DMS114 treated with DMSO at 0.1 percent for 48 hours (cell line): ENCODE measurements at regions not wholly inside any gene's neighbourhood (a gene's known extent, or its start where the extent isn't known, plus 50 kb on each side); places are given as distances from the start of the nearest gene placed in this dataset.

ENCODE experiments used
- DNase-seq: peaks from one replicate; lab custom pipeline; 2025; ENCODE audit not compliant: unreplicated experiment; lab: John Stamatoyannopoulos, UW

DNA sequence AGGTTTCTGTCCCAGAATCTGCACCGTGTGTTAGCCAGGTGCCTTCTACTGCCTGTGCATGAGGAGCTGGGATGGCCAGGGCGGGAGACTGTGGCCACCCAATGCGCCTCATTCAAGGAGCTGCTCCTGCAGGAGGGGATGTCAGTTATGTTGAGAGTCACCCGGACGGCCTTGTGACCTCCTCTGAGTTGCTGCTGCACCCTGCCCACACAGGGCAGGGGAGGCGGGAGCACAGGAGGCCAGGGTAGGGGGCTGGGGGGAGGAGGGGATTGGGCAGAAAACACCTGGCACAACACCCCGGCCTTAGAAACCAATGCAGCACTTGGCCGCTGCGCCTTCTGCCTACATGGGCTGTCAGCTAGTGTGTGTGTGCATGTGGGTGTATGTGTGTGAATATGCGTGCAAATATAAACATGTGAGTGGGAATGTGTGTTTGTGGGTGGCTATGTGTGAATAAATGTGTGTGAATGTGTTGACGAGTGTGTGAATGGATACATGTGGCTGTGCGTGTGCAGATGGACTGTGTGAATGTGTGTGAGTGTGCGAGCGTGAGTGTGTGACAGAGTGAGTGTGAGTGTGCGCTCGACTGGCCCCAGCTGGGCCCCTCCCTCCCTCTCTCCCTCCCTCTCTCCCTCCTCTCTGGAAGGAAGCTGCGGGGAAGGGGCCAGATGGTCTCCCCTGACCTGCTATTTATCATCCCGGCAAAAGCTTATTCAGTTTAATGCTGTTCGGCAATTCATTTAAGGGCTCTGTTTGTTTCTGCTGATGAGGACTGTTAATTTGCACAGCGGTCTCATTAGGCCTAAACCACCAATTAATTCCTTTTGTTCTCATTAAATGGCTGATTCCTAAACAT, 106.9 kb downstream of the TLE3 start:
- DNase-seq = no peak

DNA sequence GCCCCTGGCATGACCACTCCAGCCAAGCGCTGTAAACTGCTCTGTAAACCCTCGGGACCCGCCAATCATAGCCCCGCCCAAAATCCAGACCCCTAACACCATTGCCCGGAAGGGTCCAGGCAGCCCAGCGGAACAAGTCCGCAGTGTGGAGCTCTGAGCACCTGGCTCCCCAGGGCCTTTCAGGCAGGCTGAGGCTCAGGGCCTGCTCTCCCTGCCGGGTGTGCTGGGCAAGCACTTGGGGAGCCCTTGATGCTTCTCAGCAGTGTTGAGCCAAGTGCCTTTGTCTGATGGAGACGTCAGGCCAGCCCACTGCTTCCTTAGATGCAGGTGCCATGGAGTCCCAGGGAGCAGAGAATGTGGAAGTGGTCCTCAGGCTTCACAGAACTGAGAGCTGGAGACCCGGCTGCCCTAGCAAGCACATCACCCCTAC, 106.2 kb downstream of the TLE3 start:
- no peak for DNase-seq

- DNase-seq = no peak
Measured at GRCh38 chr15:69992348-69992747, 105.4 kb downstream of the TLE3 start.

DNA sequence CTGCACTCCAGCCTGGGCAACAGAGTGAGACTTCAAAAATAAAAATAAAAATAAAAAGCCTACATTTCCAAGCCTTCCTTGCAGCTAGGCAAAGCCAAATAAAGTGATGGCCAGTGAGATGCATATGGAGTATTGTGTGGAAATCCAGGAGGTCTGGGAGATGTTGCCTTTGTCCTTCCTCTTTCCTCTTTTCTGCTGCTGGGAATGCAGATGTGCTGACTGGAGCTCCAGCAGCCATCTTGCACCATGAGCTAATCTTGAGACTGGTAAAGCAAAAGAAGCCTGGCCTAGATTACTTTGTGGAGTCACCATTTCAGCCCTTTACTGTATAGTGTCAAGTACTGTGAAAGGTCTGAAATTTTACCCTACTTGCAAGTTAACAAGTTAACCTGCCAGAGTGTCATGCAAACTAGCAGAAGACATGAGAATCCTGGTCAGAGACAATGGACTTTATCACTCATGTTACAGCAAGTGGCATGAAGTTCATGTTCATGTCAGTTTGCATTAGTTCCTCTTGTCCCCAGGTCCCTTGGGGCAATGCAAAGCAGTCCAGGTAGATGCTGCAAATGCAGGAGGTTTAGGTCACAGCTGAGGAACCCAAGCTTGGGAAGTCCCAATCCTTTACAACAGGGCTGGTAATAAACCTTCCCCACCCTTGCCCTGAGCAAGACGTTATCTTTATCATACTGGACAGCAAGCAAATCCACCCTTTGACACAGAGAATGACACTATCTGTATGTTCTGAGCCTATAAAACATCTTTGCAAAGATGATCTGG, 103.1 kb downstream of the TLE3 start:
- DNase-seq = no peak

DNA sequence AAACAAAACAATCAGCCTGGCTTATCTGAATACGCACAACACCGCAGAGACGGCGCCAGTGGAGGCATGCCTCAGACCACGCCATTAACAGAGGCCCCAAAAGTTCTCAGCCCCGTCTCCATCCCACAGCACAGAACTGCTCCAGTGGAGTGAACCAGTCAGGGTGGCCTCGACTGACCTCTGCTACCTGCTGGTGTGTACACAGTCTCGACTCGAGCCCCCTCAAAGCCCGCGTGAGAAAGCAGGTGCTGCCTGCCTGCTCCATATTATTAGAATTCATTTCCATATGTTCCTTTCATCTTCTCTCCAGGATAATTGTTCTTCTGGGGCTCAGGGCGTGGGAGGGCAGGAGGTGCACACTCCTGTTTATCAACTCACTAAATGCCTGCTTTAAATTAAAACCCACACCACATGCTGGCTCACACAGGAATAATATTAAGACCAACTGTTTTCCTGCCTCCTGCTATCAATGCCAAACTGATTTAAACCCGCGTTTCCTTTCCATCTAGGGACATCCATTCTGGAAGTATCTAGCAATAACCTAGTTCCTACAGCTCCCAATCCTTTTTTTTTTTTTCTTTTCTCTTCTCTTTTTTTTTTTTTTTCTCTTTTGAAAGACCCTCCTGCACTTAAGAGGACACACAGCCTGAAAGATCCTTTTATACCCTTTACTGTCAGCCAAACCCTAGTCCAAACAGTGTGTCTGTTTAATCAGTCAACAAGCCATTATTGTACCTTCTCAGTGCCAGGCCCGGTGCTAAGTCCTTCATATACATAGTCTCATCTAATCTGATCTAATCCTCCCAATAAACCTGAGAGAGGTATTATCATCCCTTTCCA, 101.2 kb downstream of the TLE3 start:
- no peak for DNase-seq

DNA sequence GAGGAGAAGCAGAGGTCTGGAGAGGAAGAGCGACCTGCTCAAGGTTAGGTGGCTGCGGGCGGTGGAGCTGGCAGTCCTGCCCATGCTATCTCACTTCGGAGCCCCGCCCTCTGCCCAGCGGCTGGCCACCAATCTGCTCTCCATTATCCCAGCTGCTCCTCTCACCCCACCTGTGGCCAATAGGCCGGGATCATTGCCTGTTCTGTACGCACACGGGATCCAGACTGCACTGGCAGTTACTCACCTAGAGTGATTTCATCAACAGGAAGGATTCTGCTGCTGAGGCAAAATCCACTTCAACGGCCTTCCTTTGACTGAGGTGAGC, 100.6 kb downstream of the TLE3 start:
- DNase-seq = no peak
